GM23338 (cell line): ENCODE measurements at regions not wholly inside any gene's neighbourhood (a gene's known extent, or its start where the extent isn't known, plus 50 kb on each side); places are given as distances from the start of the nearest gene placed in this dataset.
A peak's percentile ranks its signal among the peaks of the same experiment; 100 is the strongest.

Experiments
- ATAC-seq: fragments of 200-7000 bp; cut with Tn5 transposase; 3 replicates; pipeline ENCODE4 v1.9.1; 2020
- DNase-seq: peaks from one replicate; pipeline ENCODE4 v3.0.0-alpha.2; 2015; ENCODE audit warnings: low spot score
- H2AFZ ChIP-seq: fragments of 200-600 bp; sonication (generic); 2 replicates; pipeline ENCODE4 v1.8.0; 2016; ENCODE audit warnings: antibody characterized with exemption, mild to moderate bottlenecking, moderate library complexity
- H3F3A ChIP-seq: fragments of 200-600 bp; sonication (generic); replicated peaks from 2 replicates; pipeline ENCODE4 v1.8.0; 2017; ENCODE audit warnings: antibody characterized with exemption, mixed run types, low read depth
- H3K27ac ChIP-seq: fragments of 200-600 bp; sonication (generic); 2 replicates; pipeline ENCODE4 v1.6.1; 2016; ENCODE audit warnings: low read depth
- H3K27me3 ChIP-seq: fragments of 200-600 bp; sonication (generic); 2 replicates; pipeline ENCODE4 v1.8.0; 2016; ENCODE audit warnings: mild to moderate bottlenecking, mixed run types, moderate library complexity; ENCODE audit not compliant: insufficient read depth
- H3K36me3 ChIP-seq: fragments of 200-600 bp; sonication (generic); 2 replicates; pipeline ENCODE4 v1.8.0; 2016; ENCODE audit warnings: mild to moderate bottlenecking; ENCODE audit not compliant: insufficient read depth
- H3K4me1 ChIP-seq: fragments of 200-600 bp; sonication (generic); 2 replicates; pipeline ENCODE4 v1.8.0; 2016; ENCODE audit warnings: mild to moderate bottlenecking, moderate library complexity; ENCODE audit not compliant: insufficient read depth
- H3K4me2 ChIP-seq: fragments of 200-600 bp; sonication (generic); 2 replicates; pipeline ENCODE4 v1.7.1; 2017; ENCODE audit warnings: mixed run types
- H3K4me3 ChIP-seq: fragments of 200-600 bp; sonication (generic); 2 replicates; pipeline ENCODE4 v1.6.1; 2016; ENCODE audit warnings: mixed run types
- H3K79me2 ChIP-seq: fragments of 200-600 bp; sonication (generic); replicated peaks from 2 replicates; pipeline ENCODE4 v1.8.0; 2017; ENCODE audit warnings: mild to moderate bottlenecking; ENCODE audit not compliant: insufficient read depth
- H3K9me2 ChIP-seq: fragments of 200-600 bp; sonication (generic); 2 replicates; pipeline ENCODE4 v1.8.0; 2017; ENCODE audit not compliant: insufficient read depth
- H4K20me1 ChIP-seq: fragments of 200-600 bp; sonication (generic); replicated peaks from 2 replicates; pipeline ENCODE4 v1.8.0; 2017; ENCODE audit warnings: mild to moderate bottlenecking; ENCODE audit not compliant: insufficient read depth
- H3K27ac Mint-ChIP-seq: 2 replicates; pipeline ENCODE4 v1.8.0; 2020; ENCODE audit warnings: inconsistent platforms, mild to moderate bottlenecking, moderate library complexity, mixed read lengths
- H3K27me3 Mint-ChIP-seq: 3 replicates; pipeline ENCODE4 v1.8.0; 2022; ENCODE audit warnings: low read depth, mild to moderate bottlenecking, moderate library complexity, mixed read lengths, inconsistent platforms; ENCODE audit not compliant: insufficient read depth, poor library complexity
- H3K36me3 Mint-ChIP-seq: 3 replicates; pipeline ENCODE4 v1.8.0; 2021; ENCODE audit warnings: low read depth, mild to moderate bottlenecking, inconsistent platforms, moderate library complexity, mixed read lengths
- H3K4me1 Mint-ChIP-seq: 3 replicates; pipeline ENCODE4 v1.8.0; 2020; ENCODE audit warnings: mild to moderate bottlenecking, inconsistent platforms, mixed read lengths
- H3K4me3 Mint-ChIP-seq: 3 replicates; pipeline ENCODE4 v1.8.0; 2021; ENCODE audit warnings: moderate library complexity, mild to moderate bottlenecking, inconsistent platforms, mixed read lengths
- H3K9me3 Mint-ChIP-seq: 3 replicates; pipeline ENCODE4 v1.8.0; 2020; ENCODE audit warnings: moderate library complexity, mild to moderate bottlenecking, inconsistent platforms, mixed read lengths
- EZH2 ChIP-seq: fragments of 200-600 bp; sonication (generic); IDR thresholded peaks from one replicate; pipeline ENCODE4 v1.8.0; 2017; ENCODE audit warnings: antibody characterized with exemption, mild to moderate bottlenecking, low read depth; ENCODE audit not compliant: unreplicated experiment
- EZH2phosphoT487 ChIP-seq: fragments of 200-600 bp; sonication (generic); IDR thresholded peaks from one replicate; pipeline ENCODE4 v1.8.1; 2018; ENCODE audit warnings: antibody characterized with exemption; ENCODE audit not compliant: unreplicated experiment
- JUNB ChIP-seq: IDR thresholded peaks from one replicate; pipeline ENCODE4 v1.6.1; 2016; ENCODE audit warnings: antibody characterized with exemption; ENCODE audit not compliant: unreplicated experiment
- NANOG ChIP-seq: IDR thresholded peaks from 2 replicates; pipeline ENCODE4 v1.6.1; 2016; ENCODE audit warnings: antibody characterized with exemption, borderline replicate concordance
- POLR2AphosphoS5 ChIP-seq: IDR thresholded peaks from 2 replicates; pipeline ENCODE4 v1.6.1; 2016; ENCODE audit warnings: antibody characterized with exemption, low read depth
- STAT1 ChIP-seq: IDR thresholded peaks from one replicate; pipeline ENCODE4 v1.6.1; 2016; ENCODE audit warnings: antibody characterized with exemption; ENCODE audit not compliant: unreplicated experiment
- ZNF114 ChIP-seq: fragments of 250-450 bp; sonication (Bioruptor Pico); IDR thresholded peaks from 2 replicates; pipeline ENCODE4 v1.5.0; 2020; ENCODE audit warnings: mild to moderate bottlenecking, moderate library complexity
- TF ChIP-seq, protein P1 (sequence below), 2 experiments: fragments of 200-600 bp in 1 of 2; sonication (generic) in 1 of 2; conservative IDR thresholded peaks; 2 replicates each; pipeline versions ENCODE4 v1.5.1 to v1.6.1; 2016 to 2017; ENCODE audit warnings: antibody characterized with exemption in 2 of 2, low read depth in 2 of 2, mild to moderate bottlenecking in 2 of 2, moderate library complexity in 1 of 2
- TF ChIP-seq, protein P2 (sequence below): IDR thresholded peaks from one replicate; pipeline ENCODE4 v1.6.1; 2018; ENCODE audit warnings: antibody characterized with exemption; ENCODE audit not compliant: unreplicated experiment
- TF ChIP-seq, protein P3 (sequence below): IDR thresholded peaks from 2 replicates; pipeline ENCODE4 v1.6.1; 2016; ENCODE audit warnings: antibody characterized with exemption
- TF ChIP-seq, protein P4 (sequence below): fragments of 250-450 bp; sonication (Bioruptor Pico); IDR thresholded peaks from 2 replicates; pipeline ENCODE4 v1.5.0; 2020; ENCODE audit warnings: mild to moderate bottlenecking, moderate library complexity

DNA sequence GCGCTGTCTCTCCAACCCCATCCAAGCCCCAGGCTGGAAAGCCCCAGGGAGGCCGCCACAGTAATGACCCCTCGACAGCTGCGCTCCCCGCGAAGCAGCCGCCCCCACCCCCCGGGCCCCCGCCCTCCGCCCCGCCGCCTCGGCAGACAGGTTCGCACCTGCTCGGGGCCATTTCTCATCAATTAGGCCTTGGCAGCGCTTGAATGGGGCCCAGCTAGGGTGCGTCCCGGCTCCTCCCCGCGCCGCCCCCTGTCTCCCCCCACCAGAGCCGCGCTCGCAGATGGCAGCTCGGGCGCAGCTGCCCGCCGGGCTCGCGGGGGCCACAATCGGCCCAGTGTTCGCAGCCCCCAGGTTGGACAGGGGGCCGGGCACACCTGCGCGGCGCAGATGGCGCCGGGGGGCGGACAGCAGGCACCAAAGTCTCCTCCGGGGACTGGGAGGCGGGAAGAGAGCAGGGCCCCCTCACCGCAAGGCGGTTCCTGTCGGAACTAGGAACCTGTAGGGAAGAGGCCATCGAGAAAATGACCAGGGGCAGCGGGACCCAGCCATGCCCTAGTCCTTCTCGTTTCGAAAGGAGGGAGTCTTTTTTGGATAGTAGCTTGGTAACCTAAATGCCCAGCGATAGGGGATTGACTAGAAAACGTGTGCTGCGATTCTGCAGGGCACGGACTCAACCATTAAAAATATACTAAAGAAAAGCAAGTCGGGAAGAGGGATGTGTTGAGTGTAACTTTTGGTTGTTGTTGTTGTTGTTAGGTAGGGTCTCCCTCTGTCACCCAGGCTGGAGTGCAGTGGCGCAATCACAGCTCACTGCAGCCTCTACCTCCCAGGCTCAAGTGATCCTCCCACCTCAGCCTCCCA lies 83.2 kb upstream of the EYA2 start:
- ATAC-seq = peak; percentile 63
- H3K4me2 ChIP-seq = peak overlapping the region; percentile 91
- no peaks in the 10 kb centered on the region for H3K36me3 Mint-ChIP-seq
- H3K9me3 Mint-ChIP-seq = no peaks in the 10 kb centered on the region
- no peaks in the 10 kb centered on the region for H3K9me2 ChIP-seq
- peaks cover 25% of the 10 kb centered on the region for H3K4me1 Mint-ChIP-seq
- H3F3A ChIP-seq = 0 out of 2 replicates have a peak, but pooled peaks cover 7% of the 10 kb centered on the region
- peaks cover 12% of the 10 kb centered on the region; the same call in 1 of the 2 replicates for H3K4me1 ChIP-seq
- no peak for TF ChIP-seq JUNB
- TF ChIP-seq, protein P1, sequence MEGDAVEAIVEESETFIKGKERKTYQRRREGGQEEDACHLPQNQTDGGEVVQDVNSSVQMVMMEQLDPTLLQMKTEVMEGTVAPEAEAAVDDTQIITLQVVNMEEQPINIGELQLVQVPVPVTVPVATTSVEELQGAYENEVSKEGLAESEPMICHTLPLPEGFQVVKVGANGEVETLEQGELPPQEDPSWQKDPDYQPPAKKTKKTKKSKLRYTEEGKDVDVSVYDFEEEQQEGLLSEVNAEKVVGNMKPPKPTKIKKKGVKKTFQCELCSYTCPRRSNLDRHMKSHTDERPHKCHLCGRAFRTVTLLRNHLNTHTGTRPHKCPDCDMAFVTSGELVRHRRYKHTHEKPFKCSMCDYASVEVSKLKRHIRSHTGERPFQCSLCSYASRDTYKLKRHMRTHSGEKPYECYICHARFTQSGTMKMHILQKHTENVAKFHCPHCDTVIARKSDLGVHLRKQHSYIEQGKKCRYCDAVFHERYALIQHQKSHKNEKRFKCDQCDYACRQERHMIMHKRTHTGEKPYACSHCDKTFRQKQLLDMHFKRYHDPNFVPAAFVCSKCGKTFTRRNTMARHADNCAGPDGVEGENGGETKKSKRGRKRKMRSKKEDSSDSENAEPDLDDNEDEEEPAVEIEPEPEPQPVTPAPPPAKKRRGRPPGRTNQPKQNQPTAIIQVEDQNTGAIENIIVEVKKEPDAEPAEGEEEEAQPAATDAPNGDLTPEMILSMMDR (conservative IDR thresholded peaks at IDR 0.05; ENCODE audit: low read depth in 2 of 2) = no peak
- no peak for TF ChIP-seq POLR2AphosphoS5
- TF ChIP-seq NANOG = no peak
- TF ChIP-seq, protein P2, sequence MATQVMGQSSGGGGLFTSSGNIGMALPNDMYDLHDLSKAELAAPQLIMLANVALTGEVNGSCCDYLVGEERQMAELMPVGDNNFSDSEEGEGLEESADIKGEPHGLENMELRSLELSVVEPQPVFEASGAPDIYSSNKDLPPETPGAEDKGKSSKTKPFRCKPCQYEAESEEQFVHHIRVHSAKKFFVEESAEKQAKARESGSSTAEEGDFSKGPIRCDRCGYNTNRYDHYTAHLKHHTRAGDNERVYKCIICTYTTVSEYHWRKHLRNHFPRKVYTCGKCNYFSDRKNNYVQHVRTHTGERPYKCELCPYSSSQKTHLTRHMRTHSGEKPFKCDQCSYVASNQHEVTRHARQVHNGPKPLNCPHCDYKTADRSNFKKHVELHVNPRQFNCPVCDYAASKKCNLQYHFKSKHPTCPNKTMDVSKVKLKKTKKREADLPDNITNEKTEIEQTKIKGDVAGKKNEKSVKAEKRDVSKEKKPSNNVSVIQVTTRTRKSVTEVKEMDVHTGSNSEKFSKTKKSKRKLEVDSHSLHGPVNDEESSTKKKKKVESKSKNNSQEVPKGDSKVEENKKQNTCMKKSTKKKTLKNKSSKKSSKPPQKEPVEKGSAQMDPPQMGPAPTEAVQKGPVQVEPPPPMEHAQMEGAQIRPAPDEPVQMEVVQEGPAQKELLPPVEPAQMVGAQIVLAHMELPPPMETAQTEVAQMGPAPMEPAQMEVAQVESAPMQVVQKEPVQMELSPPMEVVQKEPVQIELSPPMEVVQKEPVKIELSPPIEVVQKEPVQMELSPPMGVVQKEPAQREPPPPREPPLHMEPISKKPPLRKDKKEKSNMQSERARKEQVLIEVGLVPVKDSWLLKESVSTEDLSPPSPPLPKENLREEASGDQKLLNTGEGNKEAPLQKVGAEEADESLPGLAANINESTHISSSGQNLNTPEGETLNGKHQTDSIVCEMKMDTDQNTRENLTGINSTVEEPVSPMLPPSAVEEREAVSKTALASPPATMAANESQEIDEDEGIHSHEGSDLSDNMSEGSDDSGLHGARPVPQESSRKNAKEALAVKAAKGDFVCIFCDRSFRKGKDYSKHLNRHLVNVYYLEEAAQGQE = no peak
- no peak for TF ChIP-seq ZNF114
- no peak for TF ChIP-seq EZH2phosphoT487
- TF ChIP-seq, protein P3, sequence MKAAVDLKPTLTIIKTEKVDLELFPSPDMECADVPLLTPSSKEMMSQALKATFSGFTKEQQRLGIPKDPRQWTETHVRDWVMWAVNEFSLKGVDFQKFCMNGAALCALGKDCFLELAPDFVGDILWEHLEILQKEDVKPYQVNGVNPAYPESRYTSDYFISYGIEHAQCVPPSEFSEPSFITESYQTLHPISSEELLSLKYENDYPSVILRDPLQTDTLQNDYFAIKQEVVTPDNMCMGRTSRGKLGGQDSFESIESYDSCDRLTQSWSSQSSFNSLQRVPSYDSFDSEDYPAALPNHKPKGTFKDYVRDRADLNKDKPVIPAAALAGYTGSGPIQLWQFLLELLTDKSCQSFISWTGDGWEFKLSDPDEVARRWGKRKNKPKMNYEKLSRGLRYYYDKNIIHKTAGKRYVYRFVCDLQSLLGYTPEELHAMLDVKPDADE = no peak
- TF ChIP-seq, protein P4, sequence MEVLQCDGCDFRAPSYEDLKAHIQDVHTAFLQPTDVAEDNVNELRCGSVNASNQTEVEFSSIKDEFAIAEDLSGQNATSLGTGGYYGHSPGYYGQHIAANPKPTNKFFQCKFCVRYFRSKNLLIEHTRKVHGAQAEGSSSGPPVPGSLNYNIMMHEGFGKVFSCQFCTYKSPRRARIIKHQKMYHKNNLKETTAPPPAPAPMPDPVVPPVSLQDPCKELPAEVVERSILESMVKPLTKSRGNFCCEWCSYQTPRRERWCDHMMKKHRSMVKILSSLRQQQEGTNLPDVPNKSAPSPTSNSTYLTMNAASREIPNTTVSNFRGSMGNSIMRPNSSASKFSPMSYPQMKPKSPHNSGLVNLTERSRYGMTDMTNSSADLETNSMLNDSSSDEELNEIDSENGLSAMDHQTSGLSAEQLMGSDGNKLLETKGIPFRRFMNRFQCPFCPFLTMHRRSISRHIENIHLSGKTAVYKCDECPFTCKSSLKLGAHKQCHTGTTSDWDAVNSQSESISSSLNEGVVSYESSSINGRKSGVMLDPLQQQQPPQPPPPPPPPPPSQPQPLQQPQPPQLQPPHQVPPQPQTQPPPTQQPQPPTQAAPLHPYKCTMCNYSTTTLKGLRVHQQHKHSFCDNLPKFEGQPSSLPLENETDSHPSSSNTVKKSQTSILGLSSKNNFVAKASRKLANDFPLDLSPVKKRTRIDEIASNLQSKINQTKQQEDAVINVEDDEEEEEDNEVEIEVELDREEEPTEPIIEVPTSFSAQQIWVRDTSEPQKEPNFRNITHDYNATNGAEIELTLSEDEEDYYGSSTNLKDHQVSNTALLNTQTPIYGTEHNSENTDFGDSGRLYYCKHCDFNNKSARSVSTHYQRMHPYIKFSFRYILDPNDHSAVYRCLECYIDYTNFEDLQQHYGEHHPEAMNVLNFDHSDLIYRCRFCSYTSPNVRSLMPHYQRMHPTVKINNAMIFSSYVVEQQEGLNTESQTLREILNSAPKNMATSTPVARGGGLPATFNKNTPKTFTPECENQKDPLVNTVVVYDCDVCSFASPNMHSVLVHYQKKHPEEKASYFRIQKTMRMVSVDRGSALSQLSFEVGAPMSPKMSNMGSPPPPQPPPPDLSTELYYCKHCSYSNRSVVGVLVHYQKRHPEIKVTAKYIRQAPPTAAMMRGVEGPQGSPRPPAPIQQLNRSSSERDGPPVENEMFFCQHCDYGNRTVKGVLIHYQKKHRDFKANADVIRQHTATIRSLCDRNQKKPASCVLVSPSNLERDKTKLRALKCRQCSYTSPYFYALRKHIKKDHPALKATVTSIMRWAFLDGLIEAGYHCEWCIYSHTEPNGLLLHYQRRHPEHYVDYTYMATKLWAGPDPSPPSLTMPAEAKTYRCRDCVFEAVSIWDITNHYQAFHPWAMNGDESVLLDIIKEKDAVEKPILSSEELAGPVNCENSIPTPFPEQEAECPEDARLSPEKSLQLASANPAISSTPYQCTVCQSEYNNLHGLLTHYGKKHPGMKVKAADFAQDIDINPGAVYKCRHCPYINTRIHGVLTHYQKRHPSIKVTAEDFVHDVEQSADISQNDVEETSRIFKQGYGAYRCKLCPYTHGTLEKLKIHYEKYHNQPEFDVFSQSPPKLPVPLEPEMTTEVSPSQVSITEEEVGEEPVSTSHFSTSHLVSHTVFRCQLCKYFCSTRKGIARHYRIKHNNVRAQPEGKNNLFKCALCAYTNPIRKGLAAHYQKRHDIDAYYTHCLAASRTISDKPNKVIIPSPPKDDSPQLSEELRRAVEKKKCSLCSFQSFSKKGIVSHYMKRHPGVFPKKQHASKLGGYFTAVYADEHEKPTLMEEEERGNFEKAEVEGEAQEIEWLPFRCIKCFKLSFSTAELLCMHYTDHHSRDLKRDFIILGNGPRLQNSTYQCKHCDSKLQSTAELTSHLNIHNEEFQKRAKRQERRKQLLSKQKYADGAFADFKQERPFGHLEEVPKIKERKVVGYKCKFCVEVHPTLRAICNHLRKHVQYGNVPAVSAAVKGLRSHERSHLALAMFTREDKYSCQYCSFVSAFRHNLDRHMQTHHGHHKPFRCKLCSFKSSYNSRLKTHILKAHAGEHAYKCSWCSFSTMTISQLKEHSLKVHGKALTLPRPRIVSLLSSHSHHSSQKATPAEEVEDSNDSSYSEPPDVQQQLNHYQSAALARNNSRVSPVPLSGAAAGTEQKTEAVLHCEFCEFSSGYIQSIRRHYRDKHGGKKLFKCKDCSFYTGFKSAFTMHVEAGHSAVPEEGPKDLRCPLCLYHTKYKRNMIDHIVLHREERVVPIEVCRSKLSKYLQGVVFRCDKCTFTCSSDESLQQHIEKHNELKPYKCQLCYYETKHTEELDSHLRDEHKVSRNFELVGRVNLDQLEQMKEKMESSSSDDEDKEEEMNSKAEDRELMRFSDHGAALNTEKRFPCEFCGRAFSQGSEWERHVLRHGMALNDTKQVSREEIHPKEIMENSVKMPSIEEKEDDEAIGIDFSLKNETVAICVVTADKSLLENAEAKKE (CRISPR knock-in tag) = no peak
- TF ChIP-seq EZH2 = no peak
- no peak for TF ChIP-seq STAT1
- no peaks in the 10 kb centered on the region for H3K79me2 ChIP-seq
- no peak overlapping the region for H3K27ac ChIP-seq
- peak overlapping the region; percentile 98; the same call in 1 of the 2 replicates for H2AFZ ChIP-seq
- H3K27ac Mint-ChIP-seq = no peak overlapping the region
- no peaks in the 10 kb centered on the region for H4K20me1 ChIP-seq
- peak; percentile 48 for DNase-seq
- H3K27me3 Mint-ChIP-seq = peaks cover 11% of the 10 kb centered on the region
- H3K36me3 ChIP-seq = no peaks in the 10 kb centered on the region
- H3K27me3 ChIP-seq = peaks cover 13% of the 10 kb centered on the region
- peak overlapping the region; percentile 69 for H3K4me3 Mint-ChIP-seq
- H3K4me3 ChIP-seq = peak overlapping the region; percentile 74
